Neural progenitor cell (in vitro differentiated cells): ENCODE measurements at regions not wholly inside any gene's neighbourhood (a gene's known extent, or its start where the extent isn't known, plus 50 kb on each side); places are given as distances from the start of the nearest gene placed in this dataset.

Experiments
- DNase-seq: peaks from one replicate; pipeline ENCODE4 v3.0.0-alpha.2; 2016; ENCODE audit warnings: low spot score
- H2AFZ ChIP-seq: fragments of 200-600 bp; sonication (generic); replicated peaks from 2 replicates; pipeline ENCODE4 v1.6.1; 2016; ENCODE audit warnings: antibody characterized with exemption
- H3F3A ChIP-seq: fragments of 200-600 bp; sonication (generic); 2 replicates; pipeline ENCODE4 v1.6.1; 2016; ENCODE audit warnings: antibody characterized with exemption, low read depth
- H3K27ac ChIP-seq: fragments of 200-600 bp; sonication (generic); 2 replicates; pipeline ENCODE4 v1.5.1; 2016; ENCODE audit warnings: mild to moderate bottlenecking
- H3K27me3 ChIP-seq: fragments of 200-600 bp; sonication (generic); 2 replicates; pipeline ENCODE4 v1.6.1; 2016; ENCODE audit warnings: mild to moderate bottlenecking, moderate library complexity
- H3K36me3 ChIP-seq: fragments of 200-600 bp; sonication (generic); 2 replicates; pipeline ENCODE4 v1.5.1; 2016
- H3K4me1 ChIP-seq: fragments of 200-600 bp; sonication (generic); 2 replicates; pipeline ENCODE4 v1.6.1; 2016; ENCODE audit warnings: mixed run types
- H3K4me2 ChIP-seq: fragments of 200-600 bp; sonication (generic); 2 replicates; pipeline ENCODE4 v1.6.1; 2016
- H3K4me3 ChIP-seq: fragments of 200-600 bp; sonication (generic); 2 replicates; pipeline ENCODE4 v1.5.1; 2016
- H3K79me2 ChIP-seq: fragments of 200-600 bp; sonication (generic); 2 replicates; pipeline ENCODE4 v1.6.1; 2016; ENCODE audit warnings: low read depth
- H3K9ac ChIP-seq: fragments of 200-600 bp; sonication (generic); 2 replicates; pipeline ENCODE4 v1.6.1; 2016
- H3K9me3 ChIP-seq: fragments of 200-600 bp; sonication (generic); 2 replicates; pipeline ENCODE4 v1.5.1; 2016; ENCODE audit warnings: low read depth
- H4K20me1 ChIP-seq: fragments of 200-600 bp; sonication (generic); 2 replicates; pipeline ENCODE4 v1.6.1; 2016; ENCODE audit warnings: low read depth
- H3K27ac Mint-ChIP-seq: 3 replicates; pipeline ENCODE4 v1.8.0; 2021; ENCODE audit warnings: mixed read lengths
- H3K27me3 Mint-ChIP-seq: 2 replicates; pipeline ENCODE4 v1.8.0; 2022; ENCODE audit warnings: low read depth, mild to moderate bottlenecking, inconsistent platforms, moderate library complexity, mixed read lengths; ENCODE audit not compliant: insufficient read depth
- H3K36me3 Mint-ChIP-seq: 3 replicates; pipeline ENCODE4 v1.8.0; 2021; ENCODE audit warnings: mixed read lengths
- H3K4me1 Mint-ChIP-seq: 3 replicates; pipeline ENCODE4 v1.8.0; 2021; ENCODE audit warnings: mixed read lengths
- H3K4me3 Mint-ChIP-seq: 3 replicates; pipeline ENCODE4 v1.8.0; 2021; ENCODE audit warnings: mild to moderate bottlenecking, moderate library complexity, mixed read lengths
- H3K9me3 Mint-ChIP-seq: 3 replicates; pipeline ENCODE4 v1.8.0; 2020; ENCODE audit warnings: mixed read lengths
- CTCF ChIP-seq: fragments of 200-600 bp; sonication (generic); IDR thresholded peaks from 2 replicates; pipeline ENCODE4 v1.5.1; 2017; ENCODE audit warnings: antibody characterized with exemption, mild to moderate bottlenecking
- EZH2 ChIP-seq: fragments of 200-600 bp; sonication (generic); IDR thresholded peaks from 2 replicates; pipeline ENCODE4 v1.6.1; 2017; ENCODE audit warnings: antibody characterized with exemption, mild to moderate bottlenecking, moderate library complexity
- EZH2phosphoT487 ChIP-seq: fragments of 200-600 bp; sonication (generic); IDR thresholded peaks from 2 replicates; pipeline ENCODE4 v1.6.1; 2017; ENCODE audit warnings: antibody characterized with exemption

GRCh38 chr2:43038696-43039094 lies 187.7 kb downstream of the ZFP36L2 start:
- Mint-ChIP-seq H3K27ac (no peak overlapping the region), H3K27me3 (peaks cover 4% of the 10 kb centered on the region), H3K36me3 (no peaks in the 10 kb centered on the region), H3K9me3 (peaks cover under 1% of the 10 kb centered on the region), H3K4me1 (peaks cover 41% of the 10 kb centered on the region), H3K4me3 (no peak overlapping the region)
- Histone ChIP-seq H3K79me2 (no peaks in the 10 kb centered on the region), H4K20me1 (no peaks in the 10 kb centered on the region), H3K27me3 (no peaks in the 10 kb centered on the region), H3K9me3 (no peaks in the 10 kb centered on the region), H3K9ac (no peak overlapping the region), H3K36me3 (no peaks in the 10 kb centered on the region), H3K27ac (no peak overlapping the region), H3F3A (no peaks in the 10 kb centered on the region), H3K4me1 (peaks cover 11% of the 10 kb centered on the region), H3K4me3 (no peak overlapping the region), H3K4me2 (no peak overlapping the region), H2AFZ (no peak overlapping the region)
- TF ChIP-seq EZH2: no peak
- DNase-seq: no peak

- Histone ChIP-seq H3K36me3 (no peaks in the 10 kb centered on the region), H3K9me3 (no peaks in the 10 kb centered on the region), H3K27ac (no peak overlapping the region), H3K4me3 (no peak overlapping the region), H3K4me2 (no peak overlapping the region), H3K4me1 (peaks cover 11% of the 10 kb centered on the region), H3F3A (no peaks in the 10 kb centered on the region), H3K79me2 (no peaks in the 10 kb centered on the region), H3K27me3 (no peaks in the 10 kb centered on the region), H3K9ac (no peak overlapping the region), H4K20me1 (no peaks in the 10 kb centered on the region), H2AFZ (no peak overlapping the region)
- Mint-ChIP-seq H3K4me3 (no peak overlapping the region), H3K4me1 (peaks cover 37% of the 10 kb centered on the region), H3K27me3 (peaks cover 5% of the 10 kb centered on the region), H3K27ac (no peak overlapping the region), H3K9me3 (peaks cover 2% of the 10 kb centered on the region), H3K36me3 (no peaks in the 10 kb centered on the region)
- no peak for DNase-seq
- TF ChIP-seq EZH2: no peak
- TF ChIP-seq EZH2phosphoT487: no peak
- TF ChIP-seq CTCF: no peak
Observed at GRCh38 chr2:43038034-43038695, 188.2 kb downstream of the ZFP36L2 start.

- Histone ChIP-seq H3K4me3 (no peak overlapping the region), H3K4me2 (no peak overlapping the region), H4K20me1 (no peaks in the 10 kb centered on the region), H3K27ac (no peak overlapping the region), H3K27me3 (no peaks in the 10 kb centered on the region), H3K9me3 (no peaks in the 10 kb centered on the region), H3F3A (no peaks in the 10 kb centered on the region), H3K36me3 (no peaks in the 10 kb centered on the region), H2AFZ (no peak overlapping the region), H3K9ac (no peak overlapping the region), H3K79me2 (no peaks in the 10 kb centered on the region), H3K4me1 (peaks cover 5% of the 10 kb centered on the region)
- H3K36me3 Mint-ChIP-seq: no peaks in the 10 kb centered on the region
- peaks cover 2% of the 10 kb centered on the region for H3K9me3 Mint-ChIP-seq
- TF ChIP-seq EZH2phosphoT487: no peak
- DNase-seq: no peak
- no peak overlapping the region for H3K27ac Mint-ChIP-seq
- peaks cover 20% of the 10 kb centered on the region for H3K4me1 Mint-ChIP-seq
- H3K27me3 Mint-ChIP-seq: peaks cover 9% of the 10 kb centered on the region
- H3K4me3 Mint-ChIP-seq: no peak overlapping the region
Observed at GRCh38 chr2:43035922-43036321, 190.5 kb downstream of the ZFP36L2 start.

GRCh38 chr2:43034921-43035320 lies 191.5 kb downstream of the ZFP36L2 start:
- H3K9me3 ChIP-seq: no peaks in the 10 kb centered on the region
- H3K27ac ChIP-seq: no peak overlapping the region
- peaks cover 11% of the 10 kb centered on the region for H3K27me3 Mint-ChIP-seq
- no peak overlapping the region for H3K9ac ChIP-seq
- no peaks in the 10 kb centered on the region for H3K27me3 ChIP-seq
- H4K20me1 ChIP-seq: no peaks in the 10 kb centered on the region
- no peaks in the 10 kb centered on the region for H3F3A ChIP-seq
- H3K4me1 ChIP-seq: peaks cover 5% of the 10 kb centered on the region
- peaks cover 4% of the 10 kb centered on the region for H3K9me3 Mint-ChIP-seq
- no peaks in the 10 kb centered on the region for H3K36me3 ChIP-seq
- H3K36me3 Mint-ChIP-seq: no peaks in the 10 kb centered on the region
- TF ChIP-seq CTCF: no peak
- TF ChIP-seq EZH2phosphoT487: no peak
- TF ChIP-seq EZH2: no peak
- no peaks in the 10 kb centered on the region for H3K79me2 ChIP-seq
- no peak overlapping the region for H3K4me3 ChIP-seq
- H3K4me3 Mint-ChIP-seq: no peak overlapping the region
- no peak overlapping the region for H3K27ac Mint-ChIP-seq
- DNase-seq: no peak
- H3K4me1 Mint-ChIP-seq: peaks cover 11% of the 10 kb centered on the region
- no peak overlapping the region for H2AFZ ChIP-seq
- H3K4me2 ChIP-seq: no peak overlapping the region
